Activated naive CD4-positive, alpha-beta T cell treated with anti-CD3 and anti-CD28 coated beads for 36 hours (primary cell): ENCODE measurements at regions not wholly inside any gene's neighbourhood (a gene's known extent, or its start where the extent isn't known, plus 50 kb on each side); places are given as distances from the start of the nearest gene placed in this dataset.
"Not testable (repeated sequence)": the region's sequence is repeated elsewhere in the genome, so short reads cannot be mapped to it uniquely, and the experiment has no call there.

ENCODE experiments used
- CTCF ChIA-PET: fragments of 350-600 bp; sonication (Branson Sonifier 250); formaldehyde crosslinking; loops from one replicate; lab custom pipeline; 2021; ENCODE audit warnings: antibody characterized with exemption; lab: Charles Lee
- DNase-seq: peaks from one replicate; pipeline ENCODE4 v3.0.0-alpha.2; 2020
- H3K27ac Mint-ChIP-seq: one replicate; pipeline ENCODE4 v1.8.0; 2021; ENCODE audit warnings: mild to moderate bottlenecking, mixed read lengths
- H3K27me3 Mint-ChIP-seq: one replicate; pipeline ENCODE4 v1.8.0; 2021; ENCODE audit warnings: low read depth, mixed read lengths
- H3K36me3 Mint-ChIP-seq: one replicate; pipeline ENCODE4 v1.8.0; 2021; ENCODE audit warnings: low read depth, mixed read lengths
- H3K4me1 Mint-ChIP-seq: one replicate; pipeline ENCODE4 v1.8.0; 2021; ENCODE audit warnings: low read depth, mixed read lengths
- H3K4me3 Mint-ChIP-seq: one replicate; pipeline ENCODE4 v1.8.0; 2021; ENCODE audit warnings: mild to moderate bottlenecking, moderate library complexity, mixed read lengths
- H3K9me3 Mint-ChIP-seq: one replicate; pipeline ENCODE4 v1.8.0; 2021; ENCODE audit warnings: mixed read lengths
- intact Hi-C: fragments of 100-400 bp; cut with micrococcal nuclease; formaldehyde crosslinking; loops from one replicate; pipeline ENCODE4 v1.15.1; 2023

DNA sequence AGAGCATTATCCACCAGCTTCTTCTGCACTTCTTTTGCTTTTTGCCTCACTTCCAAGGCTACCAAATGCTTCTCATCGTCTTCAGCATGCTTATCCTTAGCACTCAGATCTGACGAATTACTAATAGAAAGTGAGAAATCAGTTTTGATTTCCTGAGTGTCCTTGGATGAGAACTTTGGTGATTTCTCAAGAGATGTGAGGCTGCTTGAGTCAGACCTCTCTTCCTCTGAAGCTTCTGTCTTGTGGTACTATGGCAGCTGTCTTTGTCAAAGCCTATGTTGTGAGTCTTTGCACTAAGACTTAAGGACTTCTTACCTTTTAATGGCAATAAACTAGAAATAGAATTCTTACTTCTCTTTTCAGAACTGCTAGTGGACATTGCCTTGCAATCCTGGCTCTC lies 169.9 kb downstream of the CPE start:
- no peak overlapping the region for H3K27ac Mint-ChIP-seq
- CTCF ChIA-PET = interaction anchor here (0.6 kb wide), 1 partner anchor 460 kb away, joined by 3 read pairs; no protein-coding TSS in a partner anchor
- DNase-seq = no peak
- no peaks in the 10 kb centered on the region for H3K9me3 Mint-ChIP-seq
- no peaks in the 10 kb centered on the region for H3K27me3 Mint-ChIP-seq
- H3K4me3 Mint-ChIP-seq = no peak overlapping the region
- H3K4me1 Mint-ChIP-seq = peaks cover 5% of the 10 kb centered on the region
- no peaks in the 10 kb centered on the region for H3K36me3 Mint-ChIP-seq
- intact Hi-C loops = no loop called here

DNA sequence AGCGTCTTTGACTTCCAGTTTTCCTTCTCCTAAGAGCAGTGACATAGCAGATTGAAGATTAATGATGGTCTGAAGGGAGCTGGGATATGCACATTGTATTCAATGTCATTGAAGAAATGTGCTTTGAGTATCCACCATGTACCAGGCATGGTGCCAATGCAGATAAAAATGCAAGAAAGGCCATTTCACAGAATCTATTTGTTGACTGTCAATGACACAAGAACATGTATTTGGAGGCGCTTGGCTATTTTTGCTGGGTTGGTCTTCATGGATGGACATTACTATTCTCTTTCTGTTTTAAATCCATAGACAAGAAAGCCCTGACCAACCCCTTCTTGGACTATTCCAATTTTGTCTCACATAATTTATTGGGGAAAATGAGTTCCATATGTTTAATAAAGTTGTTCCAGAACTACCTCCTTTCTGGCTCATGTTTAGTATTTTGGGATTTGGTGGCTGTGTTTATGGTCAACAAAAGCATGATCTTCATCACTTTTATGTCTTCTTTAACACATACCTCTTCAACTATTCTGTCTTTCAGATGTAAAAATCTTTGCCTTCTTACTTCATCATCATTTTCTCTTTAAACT lies 174.5 kb downstream of the CPE start:
- CTCF ChIA-PET = no interaction called here
- no peaks in the 10 kb centered on the region for H3K36me3 Mint-ChIP-seq
- no peaks in the 10 kb centered on the region for H3K9me3 Mint-ChIP-seq
- no peaks in the 10 kb centered on the region for H3K27me3 Mint-ChIP-seq
- intact Hi-C loops = no loop called here
- H3K27ac Mint-ChIP-seq = no peak overlapping the region
- no peak for DNase-seq
- H3K4me3 Mint-ChIP-seq = no peak overlapping the region
- no peaks in the 10 kb centered on the region for H3K4me1 Mint-ChIP-seq

DNA sequence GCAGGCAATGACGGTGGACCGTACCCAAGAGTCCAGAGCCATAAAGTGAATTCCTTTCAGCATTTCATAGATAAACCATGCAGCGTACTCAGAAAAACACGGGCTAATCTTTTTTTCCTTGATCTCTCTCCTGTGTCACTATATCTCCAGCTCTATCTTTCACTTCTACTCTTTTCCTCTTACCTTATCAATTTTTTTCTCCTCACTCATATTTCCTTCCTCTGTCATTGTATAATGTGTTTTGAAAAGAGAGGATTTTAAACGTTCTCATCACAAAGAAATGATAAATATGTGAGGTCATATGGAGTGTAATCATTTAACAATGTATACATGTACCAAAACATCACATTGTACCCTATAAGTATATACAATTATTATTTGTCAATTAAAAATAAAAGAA lies 176.5 kb downstream of the CPE start:
- H3K9me3 Mint-ChIP-seq = no peaks in the 10 kb centered on the region
- no peaks in the 10 kb centered on the region for H3K27me3 Mint-ChIP-seq
- CTCF ChIA-PET = no interaction called here
- DNase-seq = no peak
- no peaks in the 10 kb centered on the region for H3K4me1 Mint-ChIP-seq
- H3K36me3 Mint-ChIP-seq = no peaks in the 10 kb centered on the region
- no peak overlapping the region for H3K27ac Mint-ChIP-seq
- H3K4me3 Mint-ChIP-seq = no peak overlapping the region
- intact Hi-C loops = no loop called here

DNA sequence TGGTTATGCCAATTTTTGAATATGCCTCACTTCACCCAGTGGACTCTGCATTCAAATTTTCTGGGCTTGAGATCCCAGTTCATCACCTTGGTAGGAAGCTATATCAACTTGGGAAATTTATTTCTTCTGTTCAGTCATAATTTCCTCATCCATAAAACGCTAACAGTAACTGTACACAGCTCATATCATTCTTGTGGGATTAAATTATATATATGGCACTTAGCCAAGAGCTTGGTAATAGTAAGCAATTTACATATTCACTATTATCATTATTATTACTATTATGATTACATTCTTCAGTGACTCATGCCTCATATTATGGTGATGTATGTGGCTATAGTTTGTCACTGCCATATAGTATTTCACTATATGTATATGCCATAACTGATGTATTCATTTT lies 177.6 kb downstream of the CPE start:
- Mint-ChIP-seq H3K4me3 (no peak overlapping the region), H3K27ac (no peak overlapping the region), H3K27me3 (no peaks in the 10 kb centered on the region), H3K36me3 (no peaks in the 10 kb centered on the region), H3K4me1 (no peaks in the 10 kb centered on the region), H3K9me3 (no peaks in the 10 kb centered on the region)
- intact Hi-C loops = no loop called here
- CTCF ChIA-PET = no interaction called here
- no peak for DNase-seq

DNA sequence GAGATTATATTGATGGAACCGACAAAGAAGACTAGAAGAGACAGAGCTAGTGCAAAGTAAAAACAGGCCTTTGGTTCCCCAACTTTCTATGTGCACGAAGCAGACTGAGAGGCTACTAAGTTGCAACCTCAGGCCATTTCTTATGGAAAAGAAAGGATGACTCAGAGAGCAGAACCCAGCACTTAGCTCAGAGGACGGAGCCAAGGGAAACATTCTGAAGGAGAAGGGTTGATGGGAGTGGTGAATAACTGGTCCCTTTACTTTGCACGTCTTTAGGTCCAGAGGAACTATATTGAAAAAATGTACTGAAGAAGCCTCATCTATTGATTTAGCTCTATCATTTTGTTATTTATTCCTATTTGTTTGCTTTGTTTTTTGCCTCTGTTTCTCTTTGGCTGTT lies 182.1 kb downstream of the CPE start:
- Mint-ChIP-seq H3K9me3 (no peaks in the 10 kb centered on the region), H3K36me3 (no peaks in the 10 kb centered on the region), H3K4me3 (no peak overlapping the region), H3K27me3 (peaks cover 8% of the 10 kb centered on the region), H3K27ac (no peak overlapping the region), H3K4me1 (no peaks in the 10 kb centered on the region)
- intact Hi-C loops = no loop called here
- CTCF ChIA-PET = interaction anchor here (1.7 kb wide), 1 partner anchor 28 kb away, joined by 4 read pairs; no protein-coding TSS in a partner anchor
- DNase-seq = no peak

DNA sequence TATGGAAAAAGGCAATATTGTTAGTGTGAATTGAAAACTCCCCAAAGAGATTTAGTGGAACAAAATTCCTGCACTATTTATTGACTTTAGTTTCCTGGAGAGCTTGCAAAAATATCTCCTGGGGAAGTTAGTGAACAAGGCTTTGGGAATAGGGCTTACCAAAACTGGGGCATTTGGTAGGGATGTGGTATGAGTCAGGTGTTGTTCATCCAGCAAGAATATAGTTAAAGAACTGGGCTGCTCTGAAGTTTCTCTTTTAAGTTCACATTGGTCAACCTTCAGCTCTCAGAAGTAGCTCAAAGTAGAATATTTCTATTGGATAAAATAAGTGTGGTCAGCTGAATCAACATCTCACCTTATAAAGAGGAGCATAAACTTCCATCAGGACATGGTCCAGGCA lies 185.0 kb downstream of the CPE start:
- no peaks in the 10 kb centered on the region for H3K36me3 Mint-ChIP-seq
- DNase-seq = no peak
- no peaks in the 10 kb centered on the region for H3K4me1 Mint-ChIP-seq
- CTCF ChIA-PET = no interaction called here
- no peak overlapping the region for H3K27ac Mint-ChIP-seq
- intact Hi-C loops = no loop called here
- peaks cover 10% of the 10 kb centered on the region for H3K27me3 Mint-ChIP-seq
- no peaks in the 10 kb centered on the region for H3K9me3 Mint-ChIP-seq
- H3K4me3 Mint-ChIP-seq = no peak overlapping the region

- CTCF ChIA-PET = no interaction called here
- Mint-ChIP-seq H3K27ac (no peak overlapping the region), H3K36me3 (no peaks in the 10 kb centered on the region), H3K9me3 (no peaks in the 10 kb centered on the region), H3K4me1 (no peaks in the 10 kb centered on the region), H3K27me3 (peaks cover 8% of the 10 kb centered on the region), H3K4me3 (no peak overlapping the region)
- no peak for DNase-seq
- intact Hi-C loops = no loop called here
Measured at GRCh38 chr4:165569031-165569430, 190.2 kb downstream of the CPE start.

DNA sequence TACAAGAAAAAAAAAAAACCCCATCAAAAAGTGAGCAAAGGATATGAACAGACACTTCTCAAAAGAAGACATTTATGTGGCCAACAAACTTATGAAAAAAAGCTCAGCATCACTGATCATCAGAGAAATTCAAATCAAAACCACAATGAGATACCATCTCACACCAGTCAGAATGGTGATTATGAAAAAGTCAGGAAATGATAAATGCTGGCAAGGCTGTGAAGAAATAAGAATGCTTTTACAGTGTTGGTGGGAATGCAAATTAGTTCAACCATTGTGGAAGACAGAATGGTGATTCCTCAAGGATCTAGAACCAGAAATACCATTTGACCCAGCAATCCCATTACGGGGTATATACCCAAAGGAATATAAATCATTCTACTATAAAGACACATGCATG lies 192.7 kb downstream of the CPE start:
- DNase-seq, H3K36me3 Mint-ChIP-seq, H3K4me1 Mint-ChIP-seq, intact Hi-C loops, H3K4me3 Mint-ChIP-seq, H3K9me3 Mint-ChIP-seq, CTCF ChIA-PET, H3K27ac Mint-ChIP-seq, H3K27me3 Mint-ChIP-seq: not testable (repeated sequence)

- no peak for DNase-seq
- CTCF ChIA-PET = interaction anchor here (0.7 kb wide), 1 partner anchor 39 kb away, joined by 6 read pairs; no protein-coding TSS in a partner anchor
- H3K4me1 Mint-ChIP-seq = no peaks in the 10 kb centered on the region
- intact Hi-C loops = no loop called here
- no peaks in the 10 kb centered on the region for H3K36me3 Mint-ChIP-seq
- H3K27ac Mint-ChIP-seq = no peak overlapping the region
- H3K27me3 Mint-ChIP-seq = no peaks in the 10 kb centered on the region
- no peaks in the 10 kb centered on the region for H3K9me3 Mint-ChIP-seq
- no peak overlapping the region for H3K4me3 Mint-ChIP-seq
Measured at GRCh38 chr4:165580351-165580905, 201.6 kb downstream of the CPE start.

DNA sequence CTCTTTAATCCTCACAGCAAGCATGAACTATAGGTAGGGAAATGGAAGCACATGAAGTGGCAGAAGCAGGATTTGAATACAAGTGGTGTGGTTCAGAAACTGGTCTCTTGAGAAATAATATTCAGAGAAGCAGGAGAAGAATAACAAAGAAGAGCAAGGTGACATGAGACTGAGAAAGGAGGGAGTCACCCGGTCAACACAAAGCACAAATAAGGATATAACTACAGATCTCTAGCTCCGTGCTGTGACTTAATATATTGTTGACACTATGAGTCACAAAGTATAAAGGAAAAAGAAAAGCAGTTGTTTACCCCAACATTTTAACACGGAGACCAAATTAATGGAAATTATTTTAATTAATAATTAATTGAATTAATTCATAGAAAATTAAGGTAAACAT lies 204.5 kb downstream of the CPE start:
- Mint-ChIP-seq H3K4me3 (no peak overlapping the region), H3K36me3 (no peaks in the 10 kb centered on the region), H3K9me3 (no peaks in the 10 kb centered on the region), H3K4me1 (no peaks in the 10 kb centered on the region), H3K27me3 (no peaks in the 10 kb centered on the region), H3K27ac (no peak overlapping the region)
- CTCF ChIA-PET = no interaction called here
- no peak for DNase-seq
- intact Hi-C loops = no loop called here

DNA sequence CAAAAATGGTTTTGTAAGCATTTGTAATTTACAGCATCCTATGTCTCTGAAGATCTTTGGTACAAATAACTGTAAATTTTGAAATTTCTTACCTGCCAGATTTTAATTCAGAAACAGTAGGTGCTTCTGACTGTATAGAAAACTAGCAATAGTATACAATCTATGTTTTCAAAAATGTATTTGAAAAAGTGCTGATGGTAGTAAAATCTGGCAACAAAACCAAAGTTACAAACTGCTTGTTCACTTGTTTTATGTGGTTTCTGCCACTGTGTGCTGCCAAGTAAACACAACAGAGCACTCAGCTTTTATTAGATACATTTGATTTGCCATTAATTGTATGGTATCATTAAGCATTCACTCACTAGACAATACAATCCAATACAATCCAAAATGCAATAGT lies 206.1 kb downstream of the CPE start:
- H3K27me3 Mint-ChIP-seq = no peaks in the 10 kb centered on the region
- no peaks in the 10 kb centered on the region for H3K36me3 Mint-ChIP-seq
- H3K4me3 Mint-ChIP-seq = no peak overlapping the region
- H3K9me3 Mint-ChIP-seq = no peaks in the 10 kb centered on the region
- intact Hi-C loops = no loop called here
- CTCF ChIA-PET = no interaction called here
- no peak for DNase-seq
- no peak overlapping the region for H3K27ac Mint-ChIP-seq
- H3K4me1 Mint-ChIP-seq = no peaks in the 10 kb centered on the region

DNA sequence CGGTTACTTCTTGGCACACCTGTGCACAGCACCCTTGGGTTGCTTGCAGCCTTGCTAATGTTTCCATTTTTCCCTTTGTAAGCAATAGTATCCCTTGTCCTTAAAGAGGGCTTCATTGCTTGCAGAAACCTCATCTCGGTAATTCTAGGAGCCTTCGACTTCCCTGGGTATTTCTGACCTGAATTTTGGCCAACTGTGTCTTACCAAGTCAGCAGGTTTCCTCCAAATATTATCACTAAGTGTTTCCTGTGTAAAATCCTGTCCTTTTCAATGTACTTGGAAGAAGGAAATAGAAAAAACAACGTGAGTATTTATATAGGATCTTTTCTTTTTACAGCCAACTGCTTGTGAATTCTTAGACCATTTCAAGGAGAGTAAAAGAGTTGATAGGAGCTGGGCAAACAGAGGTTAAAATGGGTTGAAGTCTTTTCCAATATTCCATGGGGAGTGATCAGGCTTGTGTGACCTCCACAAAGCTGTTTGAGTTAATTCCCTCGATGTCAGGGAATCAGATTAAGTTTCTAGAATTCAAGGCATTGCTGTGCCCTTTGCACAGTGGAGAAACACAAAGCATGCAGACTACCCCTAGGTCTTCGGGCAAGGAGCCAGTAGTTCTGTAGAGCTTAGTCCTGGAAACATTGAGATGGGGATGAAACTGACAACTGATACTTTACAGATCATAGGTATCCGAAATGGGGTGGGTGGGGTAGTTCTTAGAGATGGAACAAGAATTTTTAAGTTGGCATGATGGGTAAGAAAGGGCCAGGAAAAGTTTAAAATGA lies 209.9 kb downstream of the CPE start:
- Mint-ChIP-seq H3K9me3 (no peaks in the 10 kb centered on the region), H3K4me3 (no peak overlapping the region), H3K36me3 (no peaks in the 10 kb centered on the region), H3K27me3 (peaks cover 5% of the 10 kb centered on the region), H3K4me1 (no peaks in the 10 kb centered on the region), H3K27ac (no peak overlapping the region)
- DNase-seq = no peak
- intact Hi-C loops = no loop called here
- CTCF ChIA-PET = interaction anchor here (1.2 kb wide), 1 partner anchor 95 kb away, joined by 3 read pairs; no protein-coding TSS in a partner anchor

DNA sequence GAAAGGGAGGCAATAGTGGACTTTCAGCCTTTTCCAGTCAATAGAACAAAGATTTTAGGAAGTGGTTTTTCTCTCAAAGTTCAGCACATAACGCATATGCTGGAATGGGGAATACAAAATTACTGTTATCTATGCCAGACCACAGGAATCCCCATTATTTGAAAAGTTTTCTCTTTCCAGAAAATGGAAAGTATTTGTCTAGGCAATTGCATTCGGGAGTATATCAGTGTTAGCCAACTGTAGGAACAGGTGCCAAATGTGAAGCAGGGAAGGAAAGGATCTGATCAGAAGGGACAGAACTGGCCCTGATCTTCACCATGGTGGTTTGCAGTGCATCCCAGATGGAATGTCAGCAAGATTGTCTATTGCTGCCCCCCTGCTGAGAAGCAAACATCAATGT lies 213.6 kb downstream of the CPE start:
- H3K27me3 Mint-ChIP-seq = peaks cover 5% of the 10 kb centered on the region
- intact Hi-C loops = no loop called here
- DNase-seq = no peak
- CTCF ChIA-PET = no interaction called here
- H3K9me3 Mint-ChIP-seq = no peaks in the 10 kb centered on the region
- no peak overlapping the region for H3K27ac Mint-ChIP-seq
- H3K4me1 Mint-ChIP-seq = no peaks in the 10 kb centered on the region
- no peaks in the 10 kb centered on the region for H3K36me3 Mint-ChIP-seq
- H3K4me3 Mint-ChIP-seq = no peak overlapping the region
